ENCODE measurements at regions not wholly inside any gene's neighbourhood (a gene's known extent, or its start where the extent isn't known, plus 50 kb on each side); places are given as distances from the start of the nearest gene placed in this dataset.
"Not testable (repeated sequence)": the region's sequence is repeated elsewhere in the genome, so short reads cannot be mapped to it uniquely, and the experiment has no call there.

- TF ChIP-seq CTCF (IDR thresholded peaks at IDR 0.05; ENCODE audit: insufficient read depth, low read length) = no peak
- no peak overlapping the region for H3K4me3 ChIP-seq (ENCODE audit: low read depth, low read length)
- no peak for DNase-seq (ENCODE audit: low read depth)
Observed at GRCh38 chr16:86270696-86271095, 239.6 kb upstream of the FOXF1 start.

DNA sequence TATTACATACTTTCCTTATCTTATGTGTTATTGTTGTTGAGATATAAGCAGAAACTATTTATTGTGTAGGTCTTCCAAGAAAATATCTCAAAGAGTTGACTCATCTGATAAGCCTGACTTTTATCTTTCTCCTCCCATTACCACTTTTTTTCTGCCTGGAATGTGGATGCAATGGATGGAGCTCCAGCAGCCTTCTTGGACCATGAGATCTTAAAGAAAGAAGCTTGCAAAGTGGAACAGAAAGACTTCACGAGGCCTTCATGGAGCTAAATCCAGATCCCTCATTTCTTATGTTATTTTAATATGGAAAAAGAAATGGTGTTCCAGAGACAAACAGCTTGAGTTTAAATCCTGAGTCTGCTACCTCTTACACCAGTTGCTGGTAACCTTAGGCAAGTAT, 237.6 kb upstream of the FOXF1 start:
- H3K4me3 ChIP-seq (ENCODE audit: low read depth, low read length) = no peak overlapping the region
- TF ChIP-seq CTCF (IDR thresholded peaks at IDR 0.05; ENCODE audit: insufficient read depth, low read length) = no peak
- no peak for DNase-seq (ENCODE audit: low read depth)

- TF ChIP-seq CTCF (IDR thresholded peaks at IDR 0.05; ENCODE audit: insufficient read depth, low read length) = no peak
- DNase-seq (ENCODE audit: low read depth) = no peak
- no peak overlapping the region for H3K4me3 ChIP-seq (ENCODE audit: low read depth, low read length)
Observed at GRCh38 chr16:86277221-86277620, 233.1 kb upstream of the FOXF1 start.

- H3K4me3 ChIP-seq (ENCODE audit: low read depth, low read length); DNase-seq (ENCODE audit: low read depth): not testable (repeated sequence)
Observed at GRCh38 chr16:86277859-86278258, 232.5 kb upstream of the FOXF1 start.

DNA sequence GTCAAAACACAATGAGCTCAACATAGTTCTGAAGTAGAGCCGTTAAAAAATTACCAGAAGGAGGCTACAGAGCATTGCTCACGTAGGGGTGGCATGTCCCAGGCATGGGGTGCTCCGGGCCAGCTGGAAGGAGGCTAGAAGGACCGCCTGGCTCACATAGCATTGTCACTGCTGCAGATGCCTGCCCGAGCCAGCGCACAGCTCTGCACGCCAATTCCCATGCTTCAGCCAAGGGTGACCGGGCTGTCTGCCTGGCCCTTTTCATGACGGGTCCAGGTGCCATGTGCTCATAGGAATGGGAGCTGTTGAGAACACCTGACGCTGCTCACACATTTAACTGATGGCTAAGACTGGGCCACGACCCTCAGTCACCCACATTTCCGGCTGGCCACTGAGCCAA, 228.9 kb upstream of the FOXF1 start:
- no peak for TF ChIP-seq CTCF (IDR thresholded peaks at IDR 0.05; ENCODE audit: insufficient read depth, low read length)
- DNase-seq (ENCODE audit: low read depth) = no peak

DNA sequence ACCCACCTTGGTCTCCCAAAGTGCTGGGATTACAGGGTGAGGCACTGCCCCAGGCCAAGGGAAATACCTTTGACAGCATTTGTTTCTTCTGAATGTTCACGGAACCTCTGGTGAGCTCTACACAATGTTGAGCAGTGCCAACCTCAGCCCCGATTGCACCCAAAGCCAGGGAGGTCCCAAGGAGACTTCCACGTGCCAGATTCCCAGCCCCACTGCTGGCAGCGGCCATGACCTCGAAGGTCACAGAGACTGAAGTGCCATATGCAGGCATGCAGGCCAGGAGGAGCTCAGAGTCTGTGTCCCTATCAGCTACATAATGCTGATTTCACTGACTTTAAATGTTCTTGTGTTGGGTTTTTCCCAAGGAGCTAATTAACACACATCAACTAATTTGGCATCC, 226.4 kb upstream of the FOXF1 start:
- H3K4me3 ChIP-seq (ENCODE audit: low read depth, low read length) = no peak overlapping the region
- TF ChIP-seq CTCF (IDR thresholded peaks at IDR 0.05; ENCODE audit: insufficient read depth, low read length) = no peak
- DNase-seq (ENCODE audit: low read depth) = no peak

More for the DNA sequence above, 228.9 kb upstream of the FOXF1 start:
- H3K4me3 ChIP-seq (ENCODE audit: low read depth, low read length) = no peak overlapping the region

GRCh38 chr16:86285421-86285820, 224.9 kb upstream of the FOXF1 start:
- no peak for TF ChIP-seq CTCF (IDR thresholded peaks at IDR 0.05; ENCODE audit: insufficient read depth, low read length)
- H3K4me3 ChIP-seq (ENCODE audit: low read depth, low read length) = no peak overlapping the region
- no peak for DNase-seq (ENCODE audit: low read depth)

All from fibroblast of the aortic adventitia (primary cell).